Left lung (tissue), 4 donors: ENCODE measurements at regions not wholly inside any gene's neighbourhood (a gene's known extent, or its start where the extent isn't known, plus 50 kb on each side); places are given as distances from the start of the nearest gene placed in this dataset.

Experiments used
- ATAC-seq: fragments of 200-7000 bp; cut with Tn5 transposase; one replicate; pipeline ENCODE4 v1.9.1; 2020; ENCODE audit warnings: moderate library complexity
- DNase-seq, 4 donors: peaks; one replicate each; pipeline ENCODE4 v3.0.0-alpha.2; 2013 to 2020
- H3K27ac ChIP-seq, 2 donors: fragments of 200-600 bp; sonication (generic) in 1 of 2; one replicate each; pipeline versions ENCODE4 v1.5.0 to v1.8.0; 2020 to 2021
- H3K27me3 ChIP-seq, 2 donors: fragments of 200-600 bp; sonication (generic) in 1 of 2; one replicate each; pipeline versions ENCODE4 v1.5.0 to v1.8.0; 2020 to 2021
- H3K36me3 ChIP-seq, 2 donors: fragments of 200-600 bp; sonication (generic) in 1 of 2; one replicate each; pipeline versions ENCODE4 v1.5.0 to v1.8.0; 2020 to 2021
- H3K4me1 ChIP-seq, 2 donors: fragments of 200-600 bp; one replicate each; pipeline ENCODE4 v1.8.0; 2021
- H3K4me3 ChIP-seq, 2 donors: fragments of 200-600 bp; sonication (generic) in 1 of 2; one replicate each; pipeline versions ENCODE4 v1.5.0 to v1.8.0; 2020 to 2021; ENCODE audit warnings: mild to moderate bottlenecking in 1 of 2
- H3K9me3 ChIP-seq, 2 donors: fragments of 200-600 bp; sonication (generic) in 1 of 2; one replicate each; pipeline versions ENCODE4 v1.5.0 to v1.8.0; 2020 to 2021
- intact Hi-C, 2 donors: fragments of 100-400 bp; cut with DNase I; formaldehyde crosslinking; loops; one replicate each; pipeline versions ENCODE4 v1.11.2 to v1.14.2; 2022
- TF ChIP-seq, protein P1 (sequence below), 2 donors: fragments of 200-600 bp; sonication (generic) in 1 of 2; IDR thresholded peaks; one replicate each; pipeline versions ENCODE4 v1.5.0 to v1.8.0; 2021; ENCODE audit warnings: antibody characterized with exemption in 2 of 2
- donor health status: DM: no; HTN: yes; CAD: no.
- donor health status: DM: no; HTN: no; CAD: no.

DNA sequence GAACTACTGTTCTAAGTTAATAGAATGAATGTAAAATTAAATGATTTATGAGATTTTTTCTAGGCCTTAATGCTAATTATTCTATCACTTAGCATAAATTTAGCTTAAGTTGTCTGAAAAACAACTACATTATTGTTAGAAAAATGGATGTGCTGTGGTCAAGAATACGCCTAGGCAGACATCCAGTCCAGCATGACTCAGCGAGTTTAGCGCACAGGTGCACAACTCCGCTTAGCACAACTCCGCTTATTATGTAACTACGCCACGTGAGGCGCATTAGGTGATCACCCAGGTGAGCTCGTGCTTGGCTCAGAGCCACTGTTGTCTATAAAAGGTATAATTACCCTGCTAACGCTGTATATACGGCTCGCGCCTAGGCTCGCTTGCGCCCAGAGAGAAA, 1043.6 kb upstream of the ADGRL4 start:
- Histone ChIP-seq H3K4me3 (no peak overlapping the region), H3K27ac (no peak overlapping the region), H3K27me3 (no peaks in the 10 kb centered on the region), H3K36me3 (no peaks in the 10 kb centered on the region), H3K4me1 (no peaks in the 10 kb centered on the region), H3K9me3 (peaks cover 0 to 29% of the 10 kb centered on the region in 2 donors)
- intact Hi-C loops: no loop called here
- DNase-seq: no peak
- TF ChIP-seq, protein P1, sequence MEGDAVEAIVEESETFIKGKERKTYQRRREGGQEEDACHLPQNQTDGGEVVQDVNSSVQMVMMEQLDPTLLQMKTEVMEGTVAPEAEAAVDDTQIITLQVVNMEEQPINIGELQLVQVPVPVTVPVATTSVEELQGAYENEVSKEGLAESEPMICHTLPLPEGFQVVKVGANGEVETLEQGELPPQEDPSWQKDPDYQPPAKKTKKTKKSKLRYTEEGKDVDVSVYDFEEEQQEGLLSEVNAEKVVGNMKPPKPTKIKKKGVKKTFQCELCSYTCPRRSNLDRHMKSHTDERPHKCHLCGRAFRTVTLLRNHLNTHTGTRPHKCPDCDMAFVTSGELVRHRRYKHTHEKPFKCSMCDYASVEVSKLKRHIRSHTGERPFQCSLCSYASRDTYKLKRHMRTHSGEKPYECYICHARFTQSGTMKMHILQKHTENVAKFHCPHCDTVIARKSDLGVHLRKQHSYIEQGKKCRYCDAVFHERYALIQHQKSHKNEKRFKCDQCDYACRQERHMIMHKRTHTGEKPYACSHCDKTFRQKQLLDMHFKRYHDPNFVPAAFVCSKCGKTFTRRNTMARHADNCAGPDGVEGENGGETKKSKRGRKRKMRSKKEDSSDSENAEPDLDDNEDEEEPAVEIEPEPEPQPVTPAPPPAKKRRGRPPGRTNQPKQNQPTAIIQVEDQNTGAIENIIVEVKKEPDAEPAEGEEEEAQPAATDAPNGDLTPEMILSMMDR (IDR thresholded peaks at IDR 0.05): no peak
- ATAC-seq: no peak

DNA sequence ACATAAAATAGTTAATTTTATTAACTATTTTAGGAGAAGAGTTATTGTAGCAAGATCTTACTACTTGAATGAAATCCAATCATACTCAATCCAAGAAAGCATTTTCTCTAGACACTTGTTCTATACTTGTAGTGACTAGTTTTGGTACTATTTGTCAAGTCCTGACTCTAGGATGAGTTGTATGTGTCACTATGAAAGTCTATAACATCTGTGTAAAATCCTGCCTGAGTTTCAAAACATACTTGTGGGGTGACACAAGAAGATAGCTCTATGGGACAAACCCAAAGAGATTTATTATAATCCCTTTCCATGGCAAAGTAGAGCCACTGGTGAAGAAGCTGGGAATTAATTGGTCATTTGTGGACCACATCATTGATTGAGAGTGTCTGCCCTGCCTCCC, 1042.2 kb upstream of the ADGRL4 start:
- H3K36me3 ChIP-seq: no peaks in the 10 kb centered on the region
- no peak for ATAC-seq
- intact Hi-C loops: no loop called here
- no peaks in the 10 kb centered on the region for H3K27me3 ChIP-seq
- no peak for DNase-seq
- no peaks in the 10 kb centered on the region for H3K4me1 ChIP-seq
- TF ChIP-seq, protein P1 (IDR thresholded peaks at IDR 0.05): no peak
- no peak overlapping the region for H3K27ac ChIP-seq
- H3K9me3 ChIP-seq: peaks cover 0 to 24% of the 10 kb centered on the region in 2 donors
- H3K4me3 ChIP-seq: no peak overlapping the region

DNA sequence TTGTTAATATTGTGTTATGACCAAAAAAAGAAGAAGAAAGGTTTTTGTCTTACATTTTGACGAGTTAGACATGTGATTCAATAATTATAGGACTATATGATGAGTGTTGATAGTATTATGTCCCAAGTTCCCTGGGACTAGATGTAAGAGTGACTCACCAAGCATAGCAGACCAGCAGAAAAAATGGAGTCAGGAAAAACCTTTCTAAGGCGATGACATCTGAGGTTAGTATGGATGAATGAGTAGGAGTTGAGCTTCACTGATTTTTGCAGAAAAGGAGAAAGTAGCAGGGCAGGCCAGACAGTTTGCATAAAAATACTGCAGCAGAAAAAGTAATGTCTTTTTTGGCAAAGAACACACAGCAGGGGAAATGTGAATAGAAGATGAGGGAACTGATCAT, 1041.3 kb upstream of the ADGRL4 start:
- ATAC-seq: no peak
- Histone ChIP-seq H3K9me3 (peaks cover 0 to 19% of the 10 kb centered on the region in 2 donors), H3K27ac (no peak overlapping the region), H3K4me3 (no peak overlapping the region), H3K4me1 (no peaks in the 10 kb centered on the region), H3K36me3 (no peaks in the 10 kb centered on the region), H3K27me3 (no peaks in the 10 kb centered on the region)
- intact Hi-C loops: no loop called here
- TF ChIP-seq, protein P1 (IDR thresholded peaks at IDR 0.05): no peak
- no peak for DNase-seq

DNA sequence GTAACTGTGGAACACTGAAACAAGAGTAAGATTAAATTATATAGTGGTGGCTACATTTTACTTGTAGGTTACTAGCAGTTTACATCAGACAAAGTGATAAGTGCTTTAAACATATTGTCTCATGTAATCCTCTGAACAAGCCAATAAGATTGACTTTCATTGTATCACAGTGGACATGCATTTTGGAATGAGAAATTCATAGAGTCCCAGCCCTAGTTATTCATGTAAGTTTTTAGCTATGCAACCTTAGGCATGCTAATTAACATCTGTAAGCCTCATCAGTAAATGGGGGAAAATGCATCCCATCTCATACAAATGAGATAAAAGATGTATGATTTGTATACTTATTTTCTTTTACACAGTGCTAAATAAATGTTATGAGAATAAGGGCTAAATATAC, 1038.1 kb upstream of the ADGRL4 start:
- Histone ChIP-seq H3K27me3 (no peaks in the 10 kb centered on the region), H3K4me1 (no peaks in the 10 kb centered on the region), H3K36me3 (no peaks in the 10 kb centered on the region), H3K9me3 (no peaks in the 10 kb centered on the region), H3K4me3 (no peak overlapping the region), H3K27ac (no peak overlapping the region)
- TF ChIP-seq, protein P1 (IDR thresholded peaks at IDR 0.05): no peak
- ATAC-seq (no peak), DNase-seq (no peak)
- intact Hi-C loops: no loop called here

DNA sequence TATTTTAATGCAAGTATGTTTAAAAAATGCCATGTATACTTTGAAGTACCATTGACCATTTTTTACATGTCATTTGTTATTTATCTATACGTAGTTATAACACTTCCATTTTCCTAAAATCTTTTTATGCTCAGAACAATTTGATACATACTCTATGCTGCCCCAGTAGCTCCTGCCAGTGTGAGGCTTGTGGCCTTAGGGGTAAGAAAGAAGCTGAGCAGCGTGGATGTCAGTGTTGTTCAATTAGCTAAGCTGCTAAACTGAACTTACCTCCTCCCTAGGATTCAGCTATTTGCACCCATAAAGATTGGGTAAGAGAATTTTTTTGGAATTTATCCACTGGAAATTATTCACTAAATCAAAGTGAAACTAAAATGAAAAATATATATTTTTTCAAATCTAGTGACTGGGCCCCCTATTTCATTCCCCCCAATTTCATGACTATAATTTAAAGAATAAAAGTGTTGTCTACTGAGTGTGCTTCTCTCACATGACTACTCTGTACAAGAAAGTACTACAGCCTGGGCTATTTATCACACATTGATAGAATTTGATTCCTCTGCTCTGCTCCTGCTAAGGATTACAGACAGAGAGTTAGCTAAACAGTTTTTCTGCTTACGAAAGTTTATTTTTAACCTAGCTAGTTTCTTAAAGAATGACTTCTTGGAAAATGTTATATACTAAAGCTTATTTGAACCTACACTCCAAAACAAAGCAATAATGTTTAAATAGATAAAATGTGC, 1030.3 kb upstream of the ADGRL4 start:
- intact Hi-C loops: no loop called here
- H3K36me3 ChIP-seq: no peaks in the 10 kb centered on the region
- TF ChIP-seq, protein P1 (IDR thresholded peaks at IDR 0.05): no peak
- peak in 1 of 4 donors; percentile 3 for DNase-seq
- H3K4me3 ChIP-seq: no peak overlapping the region
- no peaks in the 10 kb centered on the region for H3K9me3 ChIP-seq
- H3K27ac ChIP-seq: no peak overlapping the region
- H3K4me1 ChIP-seq: no peaks in the 10 kb centered on the region
- H3K27me3 ChIP-seq: no peaks in the 10 kb centered on the region
- no peak for ATAC-seq
